ENCODE measurements at regions not wholly inside any gene's neighbourhood (a gene's known extent, or its start where the extent isn't known, plus 50 kb on each side); places are given as distances from the start of the nearest gene placed in this dataset.

- no peak overlapping the region for H3K4me2 ChIP-seq (ENCODE audit: low read depth, low read length)
- no peak for DNase-seq
These were observed 490.5 kb upstream of the ANKRD30A start for GRCh38 chr10:36634916-36635315.

GRCh38 chr10:36630267-36630666 is 495.1 kb upstream of the ANKRD30A start:
- H3K9ac ChIP-seq (ENCODE audit: low read length), result no peak overlapping the region

More at GRCh38 chr10:36634916-36635315, 490.5 kb upstream of the ANKRD30A start:
- no peaks in the 10 kb centered on the region for H3K9me2 ChIP-seq (replicated peaks; ENCODE audit: insufficient read depth, low read length)
- no peak for TF ChIP-seq EZH2phosphoT487 (IDR thresholded peaks at IDR 0.05; ENCODE audit: low read length)
- TF ChIP-seq EZH2 (optimal IDR thresholded peaks at IDR 0.05; ENCODE audit: low read depth, low read length), result no peak
- no peak for TF ChIP-seq CTCF (IDR thresholded peaks at IDR 0.05; ENCODE audit: low read length)
- H3K4me3 ChIP-seq (ENCODE audit: low read length), result no peak overlapping the region
- H3K27me3 ChIP-seq (replicated peaks; ENCODE audit: insufficient read depth, low read length), result no peaks in the 10 kb centered on the region
- H3K9ac ChIP-seq (ENCODE audit: low read length), result no peak overlapping the region
- no peaks in the 10 kb centered on the region for H3K79me2 ChIP-seq (ENCODE audit: low read length)
- H3F3A ChIP-seq (ENCODE audit: insufficient read depth, low read length), result no peaks in the 10 kb centered on the region
- H4K20me1 ChIP-seq (ENCODE audit: insufficient read depth, low read length), result no peaks in the 10 kb centered on the region
- no peaks in the 10 kb centered on the region for H3K36me3 ChIP-seq (replicated peaks; ENCODE audit: insufficient read depth, low read length)
- H3K9me3 ChIP-seq (replicated peaks; ENCODE audit: insufficient read depth, low read length), result no peaks in the 10 kb centered on the region
- H3K4me1 ChIP-seq (ENCODE audit: low read length), result no peaks in the 10 kb centered on the region
- no peak overlapping the region for H3K27ac ChIP-seq (ENCODE audit: low read length)
- no peak overlapping the region for H2AFZ ChIP-seq (ENCODE audit: low read length)

GRCh38 chr10:36629476-36629875 is 495.9 kb upstream of the ANKRD30A start:
- H3K9ac ChIP-seq (ENCODE audit: low read length), result no peak overlapping the region
- no peaks in the 10 kb centered on the region for H4K20me1 ChIP-seq (ENCODE audit: insufficient read depth, low read length)
- no peaks in the 10 kb centered on the region for H3K27me3 ChIP-seq (replicated peaks; ENCODE audit: insufficient read depth, low read length)
- no peaks in the 10 kb centered on the region for H3K9me2 ChIP-seq (replicated peaks; ENCODE audit: insufficient read depth, low read length)
- no peak overlapping the region for H3K4me3 ChIP-seq (ENCODE audit: low read length)
- no peak for DNase-seq
- H3K27ac ChIP-seq (ENCODE audit: low read length), result no peak overlapping the region
- H3F3A ChIP-seq (ENCODE audit: insufficient read depth, low read length), result no peaks in the 10 kb centered on the region
- no peaks in the 10 kb centered on the region for H3K4me1 ChIP-seq (ENCODE audit: low read length)
- no peak for TF ChIP-seq EZH2phosphoT487 (IDR thresholded peaks at IDR 0.05; ENCODE audit: low read length)
- no peak for TF ChIP-seq EZH2 (optimal IDR thresholded peaks at IDR 0.05; ENCODE audit: low read depth, low read length)
- no peak for TF ChIP-seq CTCF (IDR thresholded peaks at IDR 0.05; ENCODE audit: low read length)
- H3K36me3 ChIP-seq (replicated peaks; ENCODE audit: insufficient read depth, low read length), result no peaks in the 10 kb centered on the region
- H3K4me2 ChIP-seq (ENCODE audit: low read depth, low read length), result no peak overlapping the region
- no peaks in the 10 kb centered on the region for H3K9me3 ChIP-seq (replicated peaks; ENCODE audit: insufficient read depth, low read length)
- H3K79me2 ChIP-seq (ENCODE audit: low read length), result no peaks in the 10 kb centered on the region
- no peak overlapping the region for H2AFZ ChIP-seq (ENCODE audit: low read length)

More at GRCh38 chr10:36630267-36630666, 495.1 kb upstream of the ANKRD30A start:
- no peak for DNase-seq
- Histone ChIP-seq H3K9me2 (replicated peaks; ENCODE audit: insufficient read depth, low read length) (no peaks in the 10 kb centered on the region), H4K20me1 (ENCODE audit: insufficient read depth, low read length) (no peaks in the 10 kb centered on the region), H3K4me2 (ENCODE audit: low read depth, low read length) (no peak overlapping the region), H3K4me1 (ENCODE audit: low read length) (no peaks in the 10 kb centered on the region), H2AFZ (ENCODE audit: low read length) (no peak overlapping the region), H3K27ac (ENCODE audit: low read length) (no peak overlapping the region), H3K4me3 (ENCODE audit: low read length) (no peak overlapping the region), H3K36me3 (replicated peaks; ENCODE audit: insufficient read depth, low read length) (no peaks in the 10 kb centered on the region), H3F3A (ENCODE audit: insufficient read depth, low read length) (no peaks in the 10 kb centered on the region), H3K79me2 (ENCODE audit: low read length) (no peaks in the 10 kb centered on the region), H3K9me3 (replicated peaks; ENCODE audit: insufficient read depth, low read length) (no peaks in the 10 kb centered on the region), H3K27me3 (replicated peaks; ENCODE audit: insufficient read depth, low read length) (no peaks in the 10 kb centered on the region)
- no peak for TF ChIP-seq EZH2phosphoT487 (IDR thresholded peaks at IDR 0.05; ENCODE audit: low read length)
- TF ChIP-seq EZH2 (optimal IDR thresholded peaks at IDR 0.05; ENCODE audit: low read depth, low read length), result no peak
- no peak for TF ChIP-seq CTCF (IDR thresholded peaks at IDR 0.05; ENCODE audit: low read length)

Data from MM.1S (cell line).